ENCODE measurements at regions not wholly inside any gene's neighbourhood (a gene's known extent, or its start where the extent isn't known, plus 50 kb on each side); places are given as distances from the start of the nearest gene placed in this dataset.

DNA sequence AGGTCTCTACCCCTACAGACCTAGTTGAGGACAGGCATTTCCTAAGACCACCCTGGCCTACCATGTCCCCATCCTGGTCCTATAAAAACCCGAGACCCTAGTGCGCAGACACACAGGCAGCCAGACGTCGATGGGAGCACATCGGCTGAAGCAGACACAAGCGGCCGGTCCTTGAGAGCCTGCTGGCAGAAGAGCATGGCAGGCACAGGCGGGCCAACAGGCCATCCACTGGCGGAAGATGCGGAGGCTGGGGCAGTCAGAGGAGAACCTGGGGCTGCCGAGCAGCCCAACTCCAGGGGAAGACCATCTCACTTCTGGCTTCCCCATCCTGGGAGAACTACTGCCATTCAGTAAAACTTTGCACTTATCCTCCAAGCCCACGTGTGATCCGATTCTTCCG, 396.8 kb downstream of the AEBP2 start:
- in situ Hi-C loops (cut with HindIII; ENCODE audit: low pct_ligation_motif_present, low sequenced_read_pairs), result no loop called here
- no peak overlapping the region for H3K27ac ChIP-seq
- TF ChIP-seq, protein P1, sequence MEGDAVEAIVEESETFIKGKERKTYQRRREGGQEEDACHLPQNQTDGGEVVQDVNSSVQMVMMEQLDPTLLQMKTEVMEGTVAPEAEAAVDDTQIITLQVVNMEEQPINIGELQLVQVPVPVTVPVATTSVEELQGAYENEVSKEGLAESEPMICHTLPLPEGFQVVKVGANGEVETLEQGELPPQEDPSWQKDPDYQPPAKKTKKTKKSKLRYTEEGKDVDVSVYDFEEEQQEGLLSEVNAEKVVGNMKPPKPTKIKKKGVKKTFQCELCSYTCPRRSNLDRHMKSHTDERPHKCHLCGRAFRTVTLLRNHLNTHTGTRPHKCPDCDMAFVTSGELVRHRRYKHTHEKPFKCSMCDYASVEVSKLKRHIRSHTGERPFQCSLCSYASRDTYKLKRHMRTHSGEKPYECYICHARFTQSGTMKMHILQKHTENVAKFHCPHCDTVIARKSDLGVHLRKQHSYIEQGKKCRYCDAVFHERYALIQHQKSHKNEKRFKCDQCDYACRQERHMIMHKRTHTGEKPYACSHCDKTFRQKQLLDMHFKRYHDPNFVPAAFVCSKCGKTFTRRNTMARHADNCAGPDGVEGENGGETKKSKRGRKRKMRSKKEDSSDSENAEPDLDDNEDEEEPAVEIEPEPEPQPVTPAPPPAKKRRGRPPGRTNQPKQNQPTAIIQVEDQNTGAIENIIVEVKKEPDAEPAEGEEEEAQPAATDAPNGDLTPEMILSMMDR (IDR thresholded peaks at IDR 0.05; ENCODE audit: low read depth, low read length, missing control alignments), result no peak
- no peaks in the 10 kb centered on the region for H3K27me3 ChIP-seq (replicated peaks)
- H3K4me3 ChIP-seq (ENCODE audit: low read depth, low read length), result no peak overlapping the region
- H3K36me3 ChIP-seq (replicated peaks), result no peaks in the 10 kb centered on the region
- no peak for DNase-seq

DNA sequence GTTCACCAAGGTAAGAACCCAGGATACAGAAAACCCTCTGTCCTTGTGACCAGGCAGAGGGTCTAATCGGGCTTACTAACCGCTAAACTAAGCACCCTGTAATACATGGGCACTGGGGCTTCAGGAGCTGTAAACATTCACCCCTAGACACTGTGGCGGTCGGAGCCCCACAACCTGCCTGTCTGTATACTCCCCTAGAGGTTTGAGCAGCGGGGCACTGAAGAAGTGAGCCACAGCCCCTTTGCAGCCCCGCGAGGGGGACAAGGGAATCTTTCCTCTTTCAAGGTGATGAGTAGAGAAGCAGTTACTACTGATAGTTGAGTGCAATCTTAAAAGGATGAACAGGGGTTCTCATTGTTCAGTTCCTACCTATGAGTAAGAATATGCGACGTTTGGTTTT, 397.2 kb downstream of the AEBP2 start:
- in situ Hi-C loops (cut with HindIII; ENCODE audit: low pct_ligation_motif_present, low sequenced_read_pairs), result no loop called here
- DNase-seq, result no peak
- TF ChIP-seq, protein P1 (IDR thresholded peaks at IDR 0.05; ENCODE audit: low read depth, low read length, missing control alignments), result no peak

DNA sequence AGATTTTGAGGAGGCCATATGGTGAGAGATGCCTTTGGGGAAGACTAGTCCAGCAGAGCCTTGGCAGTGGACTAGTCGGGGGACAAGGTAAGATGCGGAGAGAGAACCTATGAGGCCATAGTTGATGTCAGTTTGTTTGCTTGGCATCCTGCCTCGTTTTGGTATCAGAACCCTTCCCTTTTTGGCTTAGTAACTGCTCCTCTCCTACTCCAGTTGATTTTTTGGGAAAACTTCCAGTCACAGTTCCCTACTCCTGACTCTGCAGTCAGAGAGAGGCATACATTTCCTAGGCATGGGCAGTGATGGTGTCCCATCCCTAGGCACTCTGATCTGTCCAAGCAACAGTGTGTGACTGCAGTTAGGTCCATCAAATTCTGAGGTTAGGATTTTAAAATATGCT, 398.3 kb downstream of the AEBP2 start:
- no peaks in the 10 kb centered on the region for H3K36me3 ChIP-seq (replicated peaks)
- no peak overlapping the region for H3K27ac ChIP-seq
- TF ChIP-seq, protein P1 (IDR thresholded peaks at IDR 0.05; ENCODE audit: low read depth, low read length, missing control alignments), result no peak
- in situ Hi-C loops (cut with HindIII; ENCODE audit: low pct_ligation_motif_present, low sequenced_read_pairs), result no loop called here
- no peaks in the 10 kb centered on the region for H3K27me3 ChIP-seq (replicated peaks)
- H3K4me3 ChIP-seq (ENCODE audit: low read depth, low read length), result no peak overlapping the region
- no peak for DNase-seq

More for the DNA sequence above, 397.2 kb downstream of the AEBP2 start:
- Histone ChIP-seq H3K27ac (no peak overlapping the region), H3K36me3 (replicated peaks) (no peaks in the 10 kb centered on the region), H3K27me3 (replicated peaks) (no peaks in the 10 kb centered on the region), H3K4me3 (ENCODE audit: low read depth, low read length) (no peak overlapping the region)

DNA sequence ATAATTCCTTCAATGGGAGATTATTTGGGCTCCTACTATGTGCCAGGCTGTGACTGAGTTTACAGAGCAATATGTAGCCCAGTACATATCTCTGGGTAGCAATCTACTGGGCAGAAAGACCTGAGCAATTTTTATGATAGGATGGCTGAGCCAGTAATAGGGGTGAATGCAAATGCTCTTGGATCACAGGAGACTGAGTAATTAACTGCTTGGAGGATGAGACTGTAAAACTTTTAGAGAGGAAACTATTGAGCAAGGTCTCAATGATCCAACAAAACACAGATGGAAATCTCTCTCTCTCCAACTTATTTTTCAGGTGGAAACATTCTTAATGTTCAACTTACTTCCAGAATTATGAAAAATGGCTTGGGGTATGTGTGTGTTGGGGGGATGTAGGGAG, 402.2 kb downstream of the AEBP2 start:
- no peaks in the 10 kb centered on the region for H3K36me3 ChIP-seq (replicated peaks)
- TF ChIP-seq, protein P1 (IDR thresholded peaks at IDR 0.05; ENCODE audit: low read depth, low read length, missing control alignments), result no peak
- H3K27ac ChIP-seq, result no peak overlapping the region
- no peaks in the 10 kb centered on the region for H3K27me3 ChIP-seq (replicated peaks)
- no peak for DNase-seq
- H3K4me3 ChIP-seq (ENCODE audit: low read depth, low read length), result no peak overlapping the region
- in situ Hi-C loops (cut with HindIII; ENCODE audit: low pct_ligation_motif_present, low sequenced_read_pairs), result no loop called here

DNA sequence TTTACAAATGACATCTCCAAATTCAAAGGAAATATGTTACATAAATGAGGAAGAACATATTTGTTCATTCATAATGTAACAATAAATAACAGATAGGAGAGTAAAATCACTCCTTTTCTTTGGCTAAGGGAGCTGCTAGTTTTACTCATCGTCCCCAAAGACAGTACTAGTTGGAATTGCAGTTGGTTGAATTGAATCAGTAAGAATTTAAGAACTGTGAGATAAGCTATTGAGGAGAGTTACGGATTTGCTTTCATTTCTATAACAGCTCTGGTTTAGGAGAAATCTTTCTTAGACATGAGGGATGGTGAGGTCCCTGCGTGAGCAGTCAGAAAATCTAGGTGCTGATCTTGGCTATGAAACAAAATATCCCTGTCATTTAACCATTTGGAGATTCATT, 402.8 kb downstream of the AEBP2 start:
- DNase-seq, result no peak
- H3K27me3 ChIP-seq (replicated peaks), result no peaks in the 10 kb centered on the region
- TF ChIP-seq, protein P1 (IDR thresholded peaks at IDR 0.05; ENCODE audit: low read depth, low read length, missing control alignments), result no peak
- no peak overlapping the region for H3K27ac ChIP-seq
- no peak overlapping the region for H3K4me3 ChIP-seq (ENCODE audit: low read depth, low read length)
- no peaks in the 10 kb centered on the region for H3K36me3 ChIP-seq (replicated peaks)
- in situ Hi-C loops (cut with HindIII; ENCODE audit: low pct_ligation_motif_present, low sequenced_read_pairs), result no loop called here

DNA sequence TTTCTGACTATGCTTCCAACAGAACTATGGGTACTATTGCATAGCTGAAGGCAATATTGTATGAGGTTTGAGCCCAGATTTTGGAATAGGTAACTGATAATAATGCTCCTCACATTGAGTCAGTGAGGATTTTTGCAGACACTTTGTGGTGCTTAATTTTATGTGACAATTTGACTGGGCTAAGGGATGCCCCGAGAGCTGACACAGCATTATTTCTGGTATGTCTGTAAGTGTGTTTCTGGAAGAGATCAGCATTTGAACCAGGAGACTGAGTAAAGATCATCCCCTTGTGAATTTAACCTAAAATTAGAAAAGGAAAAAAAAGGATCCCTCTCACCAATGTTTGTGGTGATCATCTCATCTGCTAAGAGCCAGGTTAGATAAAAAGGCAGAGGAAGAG, 404.9 kb downstream of the AEBP2 start:
- in situ Hi-C loops (cut with HindIII; ENCODE audit: low pct_ligation_motif_present, low sequenced_read_pairs), result no loop called here
- Histone ChIP-seq H3K4me3 (ENCODE audit: low read depth, low read length) (no peak overlapping the region), H3K36me3 (replicated peaks) (no peaks in the 10 kb centered on the region), H3K27me3 (replicated peaks) (no peaks in the 10 kb centered on the region), H3K27ac (no peak overlapping the region)
- TF ChIP-seq, protein P1 (IDR thresholded peaks at IDR 0.05; ENCODE audit: low read depth, low read length, missing control alignments), result no peak
- DNase-seq, result no peak

Data from brain microvascular endothelial cell (primary cell).